WTC11 (cell line): ENCODE measurements at regions not wholly inside any gene's neighbourhood (a gene's known extent, or its start where the extent isn't known, plus 50 kb on each side); places are given as distances from the start of the nearest gene placed in this dataset.

Source experiments
- ATF2 ChIP-seq: sonication (generic); formaldehyde crosslinking; IDR thresholded peaks from 2 replicates; pipeline ENCODE4 v1.8.1; 2022; ENCODE audit warnings: low read depth, missing genetic modification reagents, borderline replicate concordance
- CTCF ChIP-seq: fragments of 200-600 bp; IDR thresholded peaks from 2 replicates; pipeline ENCODE4 v1.8.0; 2022; ENCODE audit warnings: antibody characterized with exemption
- ESRRA ChIP-seq: sonication (generic); formaldehyde crosslinking; IDR thresholded peaks from 2 replicates; pipeline ENCODE4 v1.8.1; 2022; ENCODE audit warnings: mild to moderate bottlenecking, missing genetic modification reagents, borderline replicate concordance
- IRF1 ChIP-seq: sonication (generic); formaldehyde crosslinking; IDR thresholded peaks from 2 replicates; pipeline ENCODE4 v1.8.0; 2023; ENCODE audit warnings: missing genetic modification reagents
- IRF2 ChIP-seq: sonication (generic); formaldehyde crosslinking; IDR thresholded peaks from 2 replicates; pipeline ENCODE4 v1.8.0; 2022; ENCODE audit warnings: low read depth, missing genetic modification reagents, borderline replicate concordance
- ZNF232 ChIP-seq: sonication (generic); formaldehyde crosslinking; IDR thresholded peaks from 2 replicates; pipeline ENCODE4 v1.8.0; 2022; ENCODE audit warnings: mild to moderate bottlenecking, missing genetic modification reagents
- ZNF317 ChIP-seq: sonication (generic); formaldehyde crosslinking; IDR thresholded peaks from 2 replicates; pipeline ENCODE4 v1.8.1; 2023; ENCODE audit warnings: low read depth, mild to moderate bottlenecking, moderate library complexity, missing genetic modification reagents, borderline replicate concordance
- TF ChIP-seq, protein P1 (sequence below): sonication (generic); formaldehyde crosslinking; IDR thresholded peaks from 2 replicates; pipeline ENCODE4 v1.8.0; 2022; ENCODE audit warnings: mild to moderate bottlenecking, missing genetic modification reagents

GRCh38 chr4:106809076-106809475 is 227.0 kb downstream of the DKK2 start:
- TF ChIP-seq, protein P1, sequence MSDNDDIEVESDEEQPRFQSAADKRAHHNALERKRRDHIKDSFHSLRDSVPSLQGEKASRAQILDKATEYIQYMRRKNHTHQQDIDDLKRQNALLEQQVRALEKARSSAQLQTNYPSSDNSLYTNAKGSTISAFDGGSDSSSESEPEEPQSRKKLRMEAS (CRISPR knock-in tag) = no peak
- TF ChIP-seq CTCF (no peak), ATF2 (CRISPR knock-in tag) (no peak), IRF1 (CRISPR knock-in tag) (no peak), IRF2 (CRISPR knock-in tag) (no peak), ZNF317 (CRISPR knock-in tag) (no peak), ZNF232 (CRISPR knock-in tag) (no peak), ESRRA (no peak)
